GM19238 (cell line): ENCODE measurements at regions not wholly inside any gene's neighbourhood (a gene's known extent, or its start where the extent isn't known, plus 50 kb on each side); places are given as distances from the start of the nearest gene placed in this dataset.

ENCODE experiments used
- DNase-seq: peaks from one replicate; pipeline ENCODE4 v3.0.0; 2011; ENCODE audit warnings: low spot score; ENCODE audit not compliant: insufficient read length

DNA sequence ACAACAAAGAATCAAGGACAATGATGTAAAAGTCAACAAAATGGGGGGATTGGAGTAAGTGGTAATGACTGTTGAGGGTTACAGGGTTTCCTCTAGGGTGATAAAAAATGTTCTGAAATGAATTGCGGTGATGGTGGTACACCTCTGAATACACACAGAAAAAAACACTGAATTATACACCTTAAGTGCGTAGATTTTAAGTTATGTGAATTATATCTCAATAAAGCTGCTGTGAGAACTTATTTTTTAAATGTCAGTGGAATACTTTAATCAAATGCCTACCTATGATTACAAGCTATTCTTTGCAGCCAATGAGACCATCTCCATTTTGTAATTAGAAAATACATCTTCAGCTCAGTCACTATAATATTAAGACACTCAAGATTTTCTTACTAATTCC, 53.5 kb downstream of the ZNF608 start:
- no peak for DNase-seq

DNA sequence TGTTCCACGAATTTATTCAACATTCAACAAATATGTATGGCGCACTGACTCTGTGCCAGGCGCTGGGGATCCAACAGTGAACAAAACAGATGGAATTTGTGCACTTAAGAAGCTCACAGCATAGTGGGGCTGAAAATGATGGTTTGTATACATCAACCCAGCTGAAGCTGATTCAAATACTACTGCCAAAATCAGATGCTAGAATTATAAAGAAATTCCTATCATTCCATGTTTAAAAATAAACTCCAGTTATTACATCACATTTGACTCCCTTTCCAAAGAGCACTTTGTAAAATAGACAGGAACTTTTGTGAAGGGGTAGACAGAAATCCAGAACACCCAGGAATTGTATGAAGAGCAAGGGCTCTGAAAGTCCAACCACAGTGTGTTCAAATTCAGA, 54.1 kb downstream of the ZNF608 start:
- no peak for DNase-seq

DNA sequence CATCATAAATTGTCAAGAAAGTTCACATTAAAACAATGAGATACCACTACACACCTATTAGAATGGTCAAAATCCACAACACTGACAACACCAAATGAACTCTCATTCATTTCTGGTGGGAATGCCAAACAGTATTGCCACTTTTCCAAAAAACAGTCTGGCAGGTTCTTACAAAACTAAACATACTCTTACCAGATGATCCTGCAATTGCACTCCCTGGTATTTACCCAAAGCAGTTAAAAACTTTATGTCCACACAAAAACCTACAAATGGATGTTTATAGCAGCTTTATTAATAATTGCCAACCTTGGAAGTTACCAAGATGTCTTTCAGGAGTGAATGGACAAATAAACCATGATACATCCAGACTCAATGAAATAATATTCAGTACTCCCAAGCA, 56.8 kb downstream of the ZNF608 start:
- DNase-seq: no peak

DNA sequence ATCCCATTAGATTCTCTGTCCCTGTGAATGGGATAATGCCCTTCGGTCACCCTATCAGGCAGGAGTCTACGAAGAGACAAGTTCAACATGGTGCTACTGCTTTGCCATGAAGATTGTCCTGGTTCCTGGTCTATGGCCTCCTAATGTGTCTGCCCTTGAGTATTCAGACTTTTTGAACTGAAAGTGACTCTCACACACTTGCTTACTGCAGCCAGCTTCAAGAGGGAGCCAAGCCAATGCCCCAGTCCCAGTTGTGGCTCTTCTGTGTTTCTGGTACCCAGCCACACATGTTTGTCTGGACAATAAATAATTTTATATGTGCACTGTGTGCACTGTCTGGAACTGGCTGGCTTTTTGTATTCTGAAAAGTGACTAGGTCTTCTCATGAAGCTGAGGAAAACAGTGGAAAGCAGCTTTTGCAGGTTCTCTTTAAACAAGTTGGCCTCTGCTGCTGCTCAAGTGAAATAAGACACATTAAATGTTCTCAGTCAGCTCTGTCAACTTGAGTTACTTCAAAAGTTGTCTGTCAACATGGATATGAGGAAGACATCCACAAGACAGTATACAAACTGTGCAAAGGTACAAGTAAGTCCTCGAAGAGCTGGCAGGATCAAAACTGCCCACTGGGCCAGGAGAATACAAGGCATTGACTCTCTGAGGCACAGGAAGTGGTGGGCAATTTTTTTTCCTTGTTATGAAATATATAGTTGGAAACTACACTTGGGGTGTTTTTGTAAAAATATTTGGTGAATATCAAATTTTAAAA, 60.0 kb downstream of the ZNF608 start:
- DNase-seq: no peak

DNA sequence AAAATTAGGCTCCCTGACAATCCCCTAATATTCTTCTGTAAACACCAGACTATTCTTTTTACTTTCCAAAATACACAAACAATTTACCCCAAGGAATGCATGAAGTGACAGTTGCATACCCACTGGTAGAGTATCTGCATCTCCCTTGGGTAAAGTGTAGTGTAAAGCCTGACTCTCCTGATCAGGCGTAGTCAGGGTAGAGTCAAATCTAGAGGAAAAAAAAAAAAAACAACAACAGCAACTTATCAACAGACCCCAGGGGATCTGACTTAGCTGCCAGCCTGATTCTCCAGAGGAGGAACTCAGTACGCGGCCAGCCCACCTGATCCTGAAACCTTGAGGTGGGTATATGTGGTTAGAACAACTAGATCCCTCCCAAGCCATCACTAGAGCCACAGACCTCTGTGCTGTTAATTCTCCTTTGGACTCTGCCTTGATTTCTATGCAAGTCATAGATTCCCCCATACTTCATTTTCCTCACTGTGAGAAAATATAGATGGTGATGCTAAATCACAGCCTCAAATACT, 61.0 kb downstream of the ZNF608 start:
- no peak for DNase-seq

DNA sequence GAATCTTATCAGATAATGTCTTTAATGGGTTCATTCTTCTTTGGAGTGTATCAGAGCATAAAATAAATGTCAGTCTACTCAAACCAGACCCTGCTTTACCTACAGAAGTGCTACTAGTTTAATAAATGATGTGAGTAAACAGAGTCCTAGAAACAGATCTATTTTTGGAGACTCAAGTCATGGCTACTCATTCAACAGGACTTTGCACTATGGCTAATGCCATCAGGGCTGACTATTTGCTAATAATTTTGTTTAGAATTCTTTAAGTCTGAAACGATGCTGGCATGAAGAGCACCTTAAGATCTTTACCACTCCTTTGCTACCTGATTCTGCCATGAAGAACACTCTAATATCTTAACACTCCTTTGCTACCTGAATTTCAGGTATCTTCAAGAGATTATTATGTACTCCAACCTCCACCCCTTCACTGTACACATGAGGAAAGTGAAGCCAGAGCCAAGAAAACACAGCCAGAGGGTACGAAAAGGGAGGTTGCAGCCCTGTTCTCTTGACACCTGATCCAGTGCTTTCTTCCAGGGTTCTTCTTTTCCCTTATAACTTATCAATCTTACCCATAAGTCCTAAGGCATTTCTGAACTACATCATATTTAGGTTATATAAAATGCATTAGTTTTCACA, 62.4 kb downstream of the ZNF608 start:
- DNase-seq: no peak

DNA sequence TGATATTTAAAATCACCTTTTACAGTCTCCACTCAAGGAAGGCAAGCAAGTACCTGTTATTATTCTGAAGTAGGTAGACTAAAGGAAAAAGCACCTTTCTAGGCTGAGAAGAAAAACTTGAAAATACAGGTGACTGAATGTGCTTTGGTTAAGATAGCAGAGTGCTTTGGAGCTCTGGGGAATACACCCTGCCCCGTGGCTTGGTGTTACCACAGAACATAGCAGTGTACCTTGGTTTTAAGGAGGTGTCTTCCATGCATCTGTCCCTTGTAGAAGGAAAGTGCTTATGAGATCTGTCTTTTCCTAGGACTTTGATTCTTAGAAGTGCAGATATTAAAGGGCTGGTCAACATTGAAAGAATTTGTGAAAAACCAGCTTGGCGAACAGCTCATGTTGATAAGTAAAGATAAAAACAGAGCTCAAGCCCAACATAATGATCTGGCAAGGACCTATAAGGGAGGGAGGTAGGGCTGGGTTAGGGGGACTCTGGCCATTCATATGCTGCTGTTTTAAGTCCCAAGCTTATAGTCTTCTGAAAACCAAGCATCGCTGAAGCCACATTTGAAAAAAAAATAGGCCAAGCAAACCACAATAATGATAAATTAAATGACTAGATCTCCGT, 66.8 kb downstream of the ZNF608 start:
- DNase-seq: no peak

DNA sequence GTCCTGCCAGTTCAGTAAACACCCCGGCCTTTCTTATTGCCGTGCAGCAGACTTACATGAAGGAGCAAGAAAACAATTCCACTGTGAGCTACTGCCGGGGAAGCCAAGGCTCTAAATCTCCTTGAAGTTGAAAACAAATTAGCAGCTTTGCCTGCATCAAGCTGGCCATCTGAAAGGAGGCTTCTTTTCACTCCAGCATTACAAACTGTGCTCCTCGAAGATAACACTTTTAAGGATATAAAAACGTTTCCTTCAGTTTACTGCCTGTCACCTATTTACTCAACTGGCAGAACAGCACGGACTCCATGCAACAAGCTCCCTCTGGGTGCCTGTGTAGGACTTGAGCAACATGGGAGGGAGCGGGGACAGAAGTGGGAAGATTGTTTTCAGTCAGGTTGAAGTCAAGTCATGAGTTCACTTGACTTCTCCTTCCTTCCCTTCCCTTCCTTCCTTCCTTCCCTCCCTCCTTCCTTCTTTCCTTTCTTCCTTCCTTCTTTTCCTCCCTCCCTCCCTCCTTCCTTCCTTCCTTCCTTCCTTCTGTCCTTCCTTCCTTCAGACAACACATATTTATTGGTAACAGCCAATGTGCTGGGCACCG, 67.4 kb downstream of the ZNF608 start:
- DNase-seq: no peak

DNA sequence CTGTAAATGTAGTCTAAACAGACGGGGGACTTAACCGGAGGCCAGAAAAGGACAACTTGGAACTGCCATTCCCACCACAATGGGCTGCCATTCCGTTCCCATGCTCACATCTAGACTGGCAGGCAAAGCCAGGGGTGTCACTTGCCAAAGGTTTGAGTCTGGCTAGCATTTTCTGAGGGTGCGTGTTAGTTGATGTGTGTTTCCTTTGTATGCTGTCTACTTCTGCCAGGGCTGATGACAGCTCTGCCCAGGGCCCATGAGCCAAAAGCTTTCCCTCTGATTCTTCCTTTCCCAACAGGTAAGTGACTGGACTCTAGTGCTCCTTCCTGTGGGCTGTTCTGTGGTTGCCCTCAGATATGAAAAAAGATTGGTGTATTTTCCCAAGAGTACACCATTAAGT, 68.0 kb downstream of the ZNF608 start:
- no peak for DNase-seq

DNA sequence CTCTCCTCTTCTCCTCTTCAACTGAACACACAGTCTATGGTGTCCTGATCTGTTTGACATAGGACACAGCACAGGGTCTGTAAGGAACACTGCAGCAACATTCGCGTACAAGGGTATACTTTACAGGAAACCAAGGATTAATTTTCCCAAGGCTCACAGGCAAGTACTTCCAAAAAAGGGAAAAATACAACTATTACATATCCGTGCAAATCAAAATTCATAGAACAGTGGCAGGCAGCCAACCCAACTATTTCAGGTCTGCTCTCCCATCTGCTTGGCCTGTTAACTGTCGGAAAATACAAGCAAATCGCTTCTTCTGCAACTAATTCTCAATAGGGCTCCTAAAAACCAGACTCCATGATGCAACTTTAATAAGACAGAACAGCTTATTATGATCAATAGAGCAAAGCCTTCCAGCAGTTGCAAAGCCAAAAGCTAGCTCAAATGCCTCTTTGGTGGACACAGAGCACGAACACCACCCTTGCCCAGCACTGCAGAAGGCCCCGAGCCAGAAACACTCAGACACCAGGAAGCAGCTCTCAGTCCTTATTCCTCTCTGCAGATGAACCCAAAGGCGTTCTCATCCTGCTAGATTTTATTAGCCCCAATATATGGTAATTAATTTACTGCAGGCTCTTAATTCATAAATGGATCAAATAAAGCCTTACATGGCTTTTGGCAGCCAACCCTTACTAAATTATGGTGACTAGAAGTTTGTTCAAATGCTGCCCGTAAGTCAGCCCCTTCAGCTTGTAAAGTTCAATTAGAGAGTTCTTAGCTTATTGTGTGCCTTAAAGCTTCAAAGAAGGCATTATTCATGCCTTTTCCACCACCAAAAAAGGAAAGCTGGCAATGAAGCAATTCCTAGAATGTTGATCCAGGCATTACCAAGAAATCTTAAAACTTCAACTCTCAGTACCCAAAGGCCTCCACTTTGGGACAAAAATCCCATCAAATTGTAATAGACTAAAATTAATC, 68.8 kb downstream of the ZNF608 start:
- DNase-seq: no peak

DNA sequence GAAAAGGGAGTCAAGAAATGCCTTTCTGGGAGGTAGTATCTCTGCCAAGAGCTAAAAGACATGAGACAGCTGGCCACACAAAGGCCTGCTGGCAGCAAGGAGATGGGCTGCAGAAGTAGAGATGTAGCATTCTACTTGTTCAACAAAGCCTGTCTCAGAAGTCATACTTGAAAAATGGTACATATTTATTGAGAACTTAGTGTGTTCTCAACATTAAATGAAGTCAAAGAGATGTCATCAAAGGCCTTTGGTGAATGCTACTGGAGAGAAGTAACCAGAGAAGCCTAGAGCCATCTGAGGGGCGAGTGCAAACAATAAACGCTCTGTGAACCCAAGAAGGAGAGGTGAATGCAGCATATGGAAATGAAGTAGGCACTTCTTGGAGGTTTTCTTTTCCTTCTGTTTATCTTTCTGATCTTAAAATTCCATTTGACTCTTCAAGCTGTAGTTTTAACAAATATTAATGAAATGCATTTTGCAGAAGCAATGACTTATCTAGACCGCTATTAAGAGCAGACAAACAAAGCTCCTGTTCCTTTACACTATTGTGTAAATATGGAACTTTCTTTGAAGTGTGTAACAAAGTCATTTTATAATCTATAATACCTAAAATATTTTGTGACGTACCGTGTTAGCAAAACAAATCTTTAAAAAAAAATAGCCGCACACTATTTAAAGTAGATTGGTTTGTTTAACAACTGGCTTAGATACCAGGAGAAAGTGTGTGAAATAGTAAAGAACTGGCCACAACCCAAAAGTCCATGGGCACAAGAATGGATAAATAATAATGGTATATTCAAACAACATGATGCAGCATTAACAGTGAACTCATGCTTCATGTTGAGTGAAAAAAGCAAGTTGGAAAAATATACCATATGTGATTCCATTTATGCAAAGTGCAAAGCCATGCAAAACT, 70.2 kb downstream of the ZNF608 start:
- no peak for DNase-seq

DNA sequence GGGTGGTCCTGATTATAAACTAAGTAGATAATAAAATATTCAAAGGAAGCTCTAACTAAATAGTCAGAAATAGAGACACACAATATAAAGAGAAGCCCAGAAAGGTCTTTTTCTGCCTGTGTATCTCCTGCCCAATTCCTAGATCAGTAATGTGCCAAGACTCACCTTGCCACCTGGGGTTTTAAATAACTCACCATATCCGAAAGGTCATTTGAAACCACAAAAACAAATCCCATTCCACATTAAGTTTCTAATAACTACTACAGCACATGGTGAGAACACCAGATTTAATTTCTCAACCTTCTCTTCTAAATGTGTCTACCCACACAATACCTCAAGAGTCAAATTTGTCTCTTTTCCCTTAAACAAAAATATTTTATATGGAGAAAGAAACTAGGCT, 75.2 kb downstream of the ZNF608 start:
- no peak for DNase-seq

DNA sequence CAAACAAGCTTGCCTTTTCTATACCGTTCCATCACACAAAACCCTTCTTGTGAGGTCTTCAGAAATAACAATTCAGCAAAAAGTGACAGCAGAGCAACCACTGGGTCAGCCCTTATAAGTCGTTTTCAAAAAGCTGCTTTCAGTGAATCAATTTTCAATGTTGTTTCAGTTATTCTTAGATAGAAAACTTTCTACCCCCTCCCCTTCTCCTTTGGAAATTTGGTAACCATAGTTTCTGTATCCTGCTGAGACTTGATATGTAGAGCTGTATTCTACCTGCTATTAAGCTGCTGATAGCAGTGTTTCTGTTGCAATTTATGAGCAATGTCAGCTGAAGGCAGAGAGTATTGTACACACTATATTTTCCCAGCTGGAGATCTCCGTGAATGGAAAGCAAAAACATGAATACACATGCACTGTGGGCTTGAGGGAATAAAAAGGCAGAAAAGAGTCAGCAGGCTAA, 75.7 kb downstream of the ZNF608 start:
- DNase-seq: no peak

DNA sequence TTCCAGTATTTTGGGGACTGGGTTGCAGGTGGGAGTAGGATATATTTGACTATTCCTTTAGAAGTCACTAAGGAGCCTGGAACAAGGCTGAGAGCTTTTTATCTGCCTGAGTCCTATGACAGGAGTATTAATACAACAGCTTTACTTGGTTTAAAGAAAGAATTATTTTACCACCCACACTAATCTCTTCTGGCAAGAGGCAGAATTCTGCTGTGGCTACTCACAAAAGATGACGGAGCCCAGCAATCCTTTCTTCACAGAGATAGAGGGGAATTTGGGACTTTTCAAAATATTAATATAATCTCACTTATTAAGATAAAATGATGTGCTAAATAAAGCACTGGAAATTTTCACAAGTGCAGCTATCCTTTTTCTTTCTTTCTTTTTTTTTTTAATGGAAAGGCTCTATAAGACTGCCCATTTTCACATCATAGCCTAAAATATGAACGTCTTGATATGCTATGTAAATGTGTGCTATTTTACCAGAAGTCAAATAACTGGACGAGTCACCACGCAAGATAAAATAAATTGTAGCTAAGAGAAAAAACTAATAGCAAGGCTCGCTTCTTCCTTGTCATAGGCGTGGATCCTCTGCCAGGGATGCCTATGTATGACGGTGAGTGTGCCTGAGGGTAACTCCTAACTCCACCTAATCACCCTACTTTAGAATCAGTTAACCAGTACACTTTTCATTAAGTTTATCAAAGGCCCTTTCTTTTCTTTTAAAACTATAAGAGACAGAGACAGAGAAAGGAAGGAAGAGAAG, 76.3 kb downstream of the ZNF608 start:
- DNase-seq: no peak

DNA sequence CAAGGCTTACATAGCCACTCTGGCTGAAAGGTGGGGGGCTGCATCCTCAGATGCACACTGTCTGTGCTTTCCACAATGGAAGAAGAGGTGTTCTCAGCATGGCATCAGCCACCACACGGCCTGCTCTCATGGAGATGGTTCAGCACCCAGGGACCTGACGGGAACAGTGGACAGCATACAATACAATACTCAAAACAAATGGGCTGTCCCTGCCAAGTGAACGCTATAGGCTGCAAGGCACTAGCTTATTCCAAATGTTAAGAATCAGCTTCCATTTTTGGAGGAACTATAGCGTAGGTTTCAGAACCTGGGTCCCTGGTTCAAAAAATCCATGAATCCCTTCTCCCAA, 77.2 kb downstream of the ZNF608 start:
- DNase-seq: no peak

DNA sequence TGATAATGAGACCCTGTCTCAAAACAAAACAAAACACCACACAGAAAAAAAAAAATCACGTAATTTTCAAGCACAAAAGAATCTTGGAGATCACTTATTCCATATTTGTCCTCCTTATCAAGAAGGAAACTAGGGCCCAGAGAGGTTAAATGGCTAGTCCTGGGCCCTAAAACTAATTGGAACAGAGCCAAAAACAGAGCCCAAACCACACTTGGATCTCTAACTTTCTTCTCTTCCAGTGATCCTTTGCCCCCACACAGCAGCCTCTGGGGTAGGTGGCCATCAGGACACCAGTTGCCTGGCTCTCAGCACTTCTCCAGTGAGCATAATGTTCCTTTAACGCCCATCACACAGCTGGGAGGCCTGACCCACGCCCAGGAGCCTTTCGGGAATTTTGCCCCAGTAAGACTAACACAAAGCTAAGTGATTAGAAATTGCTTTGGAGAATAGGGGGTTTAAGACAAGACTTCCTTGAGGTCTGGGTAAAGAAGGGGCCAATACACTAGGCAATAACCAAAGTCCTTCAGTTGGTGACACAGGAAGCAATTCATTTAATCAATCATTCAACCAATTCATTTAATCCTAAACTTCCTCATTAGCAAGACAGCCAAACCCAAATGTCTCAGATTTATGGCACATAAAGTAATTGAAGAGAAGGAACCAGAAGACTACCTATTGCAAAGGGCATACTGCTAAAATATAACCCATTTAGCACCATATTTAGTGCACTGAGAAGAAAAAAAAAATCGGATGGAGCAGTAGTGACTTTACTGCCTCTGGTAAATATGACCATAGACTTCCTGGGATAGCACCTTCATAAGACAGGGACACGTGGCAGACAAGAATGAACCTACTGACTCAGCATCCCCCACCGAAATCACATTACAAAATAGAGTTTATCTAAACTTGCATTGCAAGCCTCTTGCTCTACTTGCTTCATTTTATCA, 77.8 kb downstream of the ZNF608 start:
- DNase-seq: no peak

DNA sequence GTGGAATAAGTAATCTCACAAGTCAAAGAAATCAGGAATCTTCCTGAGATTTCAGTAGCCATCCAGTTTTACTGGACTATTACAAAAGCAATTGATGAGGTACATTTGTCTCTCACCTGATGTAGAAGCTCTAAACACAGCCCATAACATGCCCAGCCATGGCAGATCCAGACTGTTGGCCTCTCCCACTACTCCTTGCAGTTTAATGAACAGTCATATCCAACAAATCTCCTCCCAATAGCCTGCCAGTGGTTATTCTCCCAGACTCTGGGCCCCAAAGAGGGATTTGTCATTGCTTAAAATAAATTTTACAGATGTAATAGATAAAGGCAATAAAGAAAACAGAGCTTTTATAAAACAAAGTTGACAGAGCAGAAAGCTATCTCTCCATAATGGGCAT, 80.8 kb downstream of the ZNF608 start:
- DNase-seq: no peak

DNA sequence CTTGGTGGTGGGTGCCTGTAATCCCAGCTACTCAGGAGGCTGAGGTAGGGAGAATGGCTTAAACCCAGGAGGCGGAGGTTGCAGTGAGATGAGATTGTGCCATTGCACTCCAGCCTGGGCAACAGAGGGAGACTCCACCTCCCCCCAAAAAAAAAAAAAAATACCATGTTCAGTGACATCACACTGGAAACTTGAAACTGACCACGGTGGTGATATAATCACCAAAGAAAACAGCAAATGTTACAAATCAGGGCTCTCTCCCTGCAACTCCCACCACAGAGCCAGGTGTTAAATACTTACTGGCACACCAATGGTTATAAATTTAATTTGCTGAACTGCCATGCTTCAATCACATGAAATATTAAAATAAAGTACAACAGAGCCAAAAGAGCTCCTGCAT, 81.4 kb downstream of the ZNF608 start:
- DNase-seq: no peak
